HG02610 (cell line): ENCODE measurements at regions not wholly inside any gene's neighbourhood (a gene's known extent, or its start where the extent isn't known, plus 50 kb on each side); places are given as distances from the start of the nearest gene placed in this dataset.
"Not testable (repeated sequence)": the region's sequence is repeated elsewhere in the genome, so short reads cannot be mapped to it uniquely, and the experiment has no call there.

ENCODE experiments used
- ATAC-seq: cut with Tn5 transposase; IDR thresholded peaks from one replicate; pipeline ENCODE4 v1.9.1; 2021; ENCODE audit warnings: mild to moderate bottlenecking, moderate library complexity; ENCODE audit not compliant: unreplicated experiment

DNA sequence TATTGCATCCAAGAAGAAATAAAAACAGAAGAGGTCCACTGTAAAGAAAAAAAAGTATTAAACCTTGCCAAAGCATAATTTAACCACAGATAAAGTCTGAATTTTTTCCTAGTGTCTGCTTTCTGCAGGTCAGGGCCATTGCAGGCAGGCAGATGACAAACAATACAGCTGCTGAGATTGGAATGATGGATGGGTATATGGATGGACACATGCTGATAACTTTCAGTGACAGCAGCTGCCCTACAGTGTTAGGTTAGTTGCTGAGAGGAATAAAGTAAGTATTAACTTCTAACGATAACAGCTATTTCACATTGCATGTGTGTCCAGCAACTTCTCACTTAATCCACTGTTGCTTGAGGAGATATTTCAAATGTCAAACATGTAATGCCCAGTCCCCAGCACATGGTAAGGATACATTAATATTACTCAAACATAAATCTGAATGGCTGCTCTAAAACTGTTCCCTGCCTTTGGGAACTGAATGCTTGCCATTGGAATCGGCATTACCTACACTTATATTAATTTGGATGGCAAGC, 515.3 kb downstream of the RMST start:
- no peak for ATAC-seq

DNA sequence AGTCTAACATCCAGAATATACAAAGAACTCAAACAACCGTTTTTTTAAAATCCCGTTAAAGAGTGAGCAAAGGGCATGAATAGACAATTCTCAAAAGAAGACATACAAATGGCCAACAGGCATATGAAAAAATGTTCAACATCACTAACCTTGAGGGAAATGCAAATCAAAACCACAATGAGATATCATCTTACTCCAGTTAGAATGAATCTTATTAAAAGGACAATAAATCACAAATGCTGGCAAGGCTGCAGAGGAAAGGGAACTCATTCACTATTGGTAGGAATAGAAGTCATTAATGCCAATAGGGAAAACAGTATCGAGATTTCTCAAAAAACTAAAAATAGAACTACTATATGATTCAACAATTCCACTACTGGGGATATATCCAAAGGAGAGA, 520.1 kb downstream of the RMST start:
- no peak for ATAC-seq

DNA sequence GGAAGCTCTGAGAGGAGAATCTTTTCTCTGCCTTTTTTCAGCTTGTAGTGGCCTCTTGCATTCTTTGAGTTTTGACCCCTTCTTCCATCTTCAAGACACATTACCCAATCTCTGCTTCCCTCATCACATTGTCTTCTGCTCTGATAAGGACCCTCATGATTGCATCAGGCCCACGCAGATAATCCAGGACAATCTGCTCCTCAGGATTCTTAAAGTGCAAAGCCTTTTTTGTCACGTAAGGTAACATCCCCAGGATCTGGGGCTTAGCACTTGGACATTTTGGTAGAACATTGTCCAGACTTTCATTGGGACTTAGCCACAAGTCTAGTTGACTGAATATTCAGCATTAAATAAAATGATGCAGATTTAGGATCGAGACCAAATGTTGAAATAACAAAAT, 521.2 kb downstream of the RMST start:
- ATAC-seq, result no peak

DNA sequence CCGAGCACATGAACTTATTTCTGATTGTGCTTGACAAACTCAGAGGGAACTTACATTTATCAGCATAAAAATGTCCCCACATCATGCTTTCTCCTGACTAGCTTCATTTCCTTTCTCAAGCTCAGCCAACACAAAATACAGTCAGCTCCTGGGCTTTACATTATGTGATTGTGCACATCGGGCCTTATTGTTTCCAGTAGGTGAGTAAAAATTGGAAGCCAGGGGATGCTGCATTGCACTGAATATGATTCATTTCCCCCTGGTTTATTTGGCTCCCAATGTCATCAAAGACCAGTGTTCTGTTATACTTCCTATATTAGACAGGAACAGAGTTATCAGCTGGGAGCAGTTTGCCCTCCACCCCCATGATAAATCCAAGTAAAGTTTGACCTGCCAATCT, 521.8 kb downstream of the RMST start:
- no peak for ATAC-seq

DNA sequence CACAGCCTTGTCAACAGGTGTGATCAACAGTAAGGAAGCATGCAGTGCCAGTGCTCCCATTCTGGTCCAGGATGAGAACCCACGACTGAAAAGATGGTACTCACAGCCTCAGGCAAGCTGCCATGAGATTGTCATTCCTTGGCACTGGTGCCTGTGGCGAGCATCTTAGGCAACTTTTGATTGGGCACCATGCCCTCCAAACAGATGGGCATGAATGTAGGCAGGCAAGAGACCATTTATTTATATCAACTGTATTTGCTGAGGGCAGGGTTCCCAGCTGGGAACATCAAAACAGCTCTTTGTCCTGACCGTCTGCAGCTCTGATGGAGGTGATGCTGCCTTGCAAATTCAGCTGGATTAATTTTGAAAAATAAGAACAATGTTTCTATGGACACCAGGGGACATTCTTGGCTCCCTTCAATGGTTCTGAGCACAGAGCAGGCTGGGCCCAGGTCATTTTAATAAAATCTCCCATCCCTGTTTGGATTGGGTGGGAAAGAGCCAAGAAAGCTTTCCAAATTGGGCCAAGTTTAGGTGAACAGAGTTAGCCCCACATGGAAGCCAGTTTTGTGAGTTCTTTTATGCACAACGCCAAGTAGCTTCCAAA, 522.5 kb downstream of the RMST start:
- no peak for ATAC-seq

DNA sequence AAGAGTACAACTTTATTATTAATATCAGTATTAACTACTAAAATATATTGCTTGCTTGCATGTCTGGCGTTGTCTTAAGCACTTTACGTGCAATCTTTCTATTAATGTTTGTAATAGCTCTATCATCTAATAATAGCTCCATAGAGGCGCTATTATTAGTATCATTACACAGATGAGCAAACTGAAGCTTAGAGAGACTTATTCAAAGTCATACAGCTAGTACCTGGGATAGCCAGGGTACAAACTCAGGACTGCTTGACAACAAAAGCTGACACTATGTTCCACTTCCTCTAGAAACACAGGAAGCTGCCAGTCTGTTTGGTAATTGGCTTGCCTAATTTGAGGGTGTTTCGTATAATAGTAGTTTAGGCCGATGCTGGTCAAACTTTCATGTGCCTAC, 523.2 kb downstream of the RMST start:
- ATAC-seq, result no peak

DNA sequence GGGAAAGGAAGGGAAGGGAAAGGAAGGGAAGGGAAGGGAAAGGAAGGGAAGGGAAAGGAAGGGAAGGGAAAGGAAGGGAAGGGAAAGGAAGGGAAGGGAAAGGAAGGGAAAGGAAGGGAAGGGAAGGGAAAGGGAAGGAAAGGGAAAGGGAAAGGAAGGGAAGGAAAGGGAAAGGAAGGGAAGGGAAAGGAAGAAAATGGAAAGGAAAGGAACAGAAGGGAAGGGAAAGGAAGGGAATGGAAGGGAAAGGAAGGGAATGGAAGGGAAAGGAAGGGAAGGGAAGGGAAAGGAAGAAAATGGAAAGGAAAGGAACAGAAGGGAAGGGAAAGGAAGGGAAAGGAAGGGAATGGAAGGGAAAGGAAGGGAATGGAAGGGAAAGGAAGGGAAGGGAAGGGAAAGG, 526.0 kb downstream of the RMST start:
- ATAC-seq, result not testable (repeated sequence)

DNA sequence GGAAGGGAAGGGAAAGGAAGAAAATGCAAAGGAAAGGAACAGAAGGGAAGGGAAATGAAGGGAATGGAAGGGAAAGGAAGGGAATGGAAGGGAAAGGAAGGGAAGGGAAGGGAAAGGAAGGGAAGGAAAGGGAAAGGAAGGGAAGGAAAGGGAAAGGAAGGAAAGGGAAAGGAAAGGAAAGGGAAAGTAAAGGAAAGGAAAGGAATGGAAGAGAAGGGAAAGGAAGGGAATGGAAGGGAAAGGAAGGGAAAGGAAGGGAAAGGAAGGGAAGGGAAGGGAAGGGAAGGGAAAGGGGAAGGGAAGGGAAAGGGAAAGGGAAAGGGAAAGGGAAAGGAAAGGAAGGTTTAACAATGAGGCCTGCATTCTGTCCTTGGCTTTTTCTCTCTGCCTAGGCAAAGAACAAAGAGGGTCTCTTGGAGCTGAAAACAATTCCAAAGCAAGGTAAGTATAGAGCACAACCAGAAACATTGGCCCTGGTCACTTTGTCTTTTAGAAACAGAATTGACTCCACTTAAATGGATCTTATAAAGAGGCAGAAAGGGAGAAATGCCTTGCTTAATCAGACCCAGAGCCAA, 525.9 kb upstream of the TMPO start:
- ATAC-seq, result no peak

DNA sequence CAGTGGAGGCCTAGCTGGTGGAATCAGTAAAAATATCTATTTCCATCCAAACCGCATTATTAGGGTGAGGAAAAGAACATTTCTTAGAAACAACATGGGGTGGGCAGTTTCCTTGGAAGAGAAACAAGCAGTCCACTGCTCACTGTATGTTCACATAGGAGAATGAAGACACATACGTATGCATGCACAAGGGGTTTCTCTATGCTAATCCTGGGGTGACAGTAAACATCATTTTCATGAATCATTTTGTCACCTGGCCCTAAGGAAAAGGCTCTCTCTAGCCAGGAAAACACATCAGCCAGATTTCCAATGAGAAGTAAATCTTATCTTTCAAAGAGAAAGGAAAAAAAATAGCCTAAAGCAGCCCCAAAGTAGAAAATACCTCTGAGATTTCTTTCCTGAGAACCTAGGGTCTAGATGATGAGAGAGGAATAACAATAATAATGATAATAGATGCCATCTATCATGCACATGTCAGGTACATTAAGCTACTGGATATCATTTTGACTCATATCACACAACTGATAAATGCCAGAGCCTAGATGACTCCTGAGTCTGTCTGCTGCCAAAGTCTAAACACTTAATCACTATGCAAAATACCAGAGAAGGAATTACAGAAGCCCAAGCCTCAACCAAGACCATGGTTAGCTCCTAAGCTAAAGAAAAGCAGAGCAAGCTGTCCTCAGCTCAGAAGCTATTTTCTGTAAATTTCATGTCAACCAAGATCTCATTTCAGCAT, 520.5 kb upstream of the TMPO start:
- ATAC-seq, result no peak

DNA sequence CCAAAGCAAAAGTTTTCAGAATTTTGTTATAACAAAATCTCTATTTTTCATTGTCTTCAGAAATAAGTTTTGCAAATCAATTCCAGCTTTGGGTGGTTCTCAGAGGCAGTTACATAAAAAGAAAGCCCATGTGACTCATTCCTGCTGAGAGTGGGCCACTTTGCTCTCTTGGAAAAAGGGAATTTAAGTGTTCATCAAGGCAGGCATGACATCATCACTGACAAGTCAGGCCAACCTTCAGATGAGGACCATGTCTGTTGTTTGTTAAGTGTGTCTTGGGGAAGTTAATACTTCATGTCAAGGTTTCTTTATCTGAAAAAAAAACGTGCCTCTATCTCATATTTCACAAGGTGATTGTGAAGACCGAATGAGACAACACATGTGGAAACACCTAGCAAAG, 519.8 kb upstream of the TMPO start:
- no peak for ATAC-seq

DNA sequence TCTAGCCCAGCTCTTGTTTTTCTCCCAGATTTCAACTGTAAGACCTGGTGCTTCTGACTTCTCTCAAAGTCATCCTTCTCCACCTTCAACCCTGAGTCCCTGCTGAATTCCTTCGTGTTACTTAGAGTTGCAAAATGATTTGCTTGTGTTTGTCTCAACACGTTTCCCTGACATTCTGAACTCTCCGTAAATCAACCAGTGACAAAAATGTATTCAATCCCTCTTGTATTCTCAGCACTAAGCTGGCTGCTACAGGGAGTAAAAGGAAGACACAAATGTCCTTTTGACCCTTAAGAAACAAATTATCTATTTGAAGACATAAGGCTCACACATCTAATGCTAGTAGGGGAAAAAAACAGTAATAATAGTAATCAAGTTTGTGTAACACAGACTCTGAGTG, 514.0 kb upstream of the TMPO start:
- ATAC-seq, result no peak

DNA sequence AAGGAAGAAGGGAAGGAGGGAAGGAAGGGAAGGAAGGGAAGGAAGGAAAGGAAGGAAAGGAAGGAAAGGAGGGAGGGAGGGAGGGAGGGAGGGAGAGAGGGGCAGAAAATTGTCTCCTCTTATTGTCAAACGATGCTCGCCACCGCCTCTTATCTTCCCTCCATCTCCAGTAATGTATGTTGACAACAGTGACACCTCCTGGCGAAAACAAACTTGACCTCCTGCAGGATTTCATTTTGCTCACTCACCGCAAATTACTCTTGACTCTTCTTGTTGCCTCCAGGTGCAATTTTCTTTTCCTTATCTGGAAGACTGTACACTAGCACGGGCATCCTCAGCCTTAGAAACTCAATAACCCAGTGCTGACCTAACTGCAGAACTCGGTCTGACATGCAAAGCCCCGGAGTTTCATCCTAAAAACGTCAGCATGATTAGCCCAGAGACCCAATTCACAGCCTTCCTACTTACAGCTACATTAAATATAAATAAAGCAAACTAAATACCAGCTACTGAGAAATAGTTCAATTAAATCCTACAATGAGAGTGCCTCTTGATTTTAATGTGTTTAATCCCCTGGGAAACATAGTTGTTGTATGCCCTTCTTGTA, 512.4 kb upstream of the TMPO start:
- no peak for ATAC-seq

DNA sequence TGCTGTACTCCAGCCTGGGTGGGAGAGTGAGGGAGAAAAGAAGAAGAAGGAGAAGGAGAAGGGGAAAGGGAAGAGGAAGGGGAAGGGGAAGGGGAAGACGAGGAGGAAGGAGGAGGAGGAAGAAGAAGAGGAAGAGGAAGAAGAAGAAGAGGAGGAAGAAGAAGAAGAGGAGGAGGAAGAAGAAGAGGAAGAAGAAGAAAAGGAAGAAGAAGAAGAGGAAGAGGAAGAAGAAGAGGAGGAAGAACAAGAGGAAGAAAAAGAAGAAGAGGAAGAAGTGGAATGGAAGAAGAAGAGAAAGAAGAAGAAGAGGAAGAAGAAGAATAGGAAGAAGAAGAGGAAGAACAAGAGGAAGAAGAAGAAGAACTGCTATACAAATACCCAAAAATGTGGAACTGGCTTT, 507.4 kb upstream of the TMPO start:
- no peak for ATAC-seq

DNA sequence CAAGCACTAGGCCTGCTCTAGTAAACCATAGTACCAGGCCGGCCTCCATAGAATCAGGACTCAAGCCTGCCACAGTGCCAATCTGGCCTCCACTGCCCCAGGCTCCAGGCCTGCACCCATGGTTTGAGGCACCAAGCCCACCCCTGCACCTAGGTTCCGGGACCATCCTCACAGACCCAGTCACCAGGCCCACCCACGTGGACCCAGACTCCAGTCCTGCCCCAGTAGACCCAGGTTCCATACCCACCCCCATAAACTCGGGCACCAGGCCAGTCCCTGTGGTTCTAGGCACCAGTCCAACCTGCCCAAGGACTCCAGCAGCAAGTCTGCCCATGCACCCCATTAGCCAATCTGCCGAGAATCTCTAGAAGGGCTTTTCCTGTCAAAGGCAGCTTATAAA, 501.8 kb upstream of the TMPO start:
- ATAC-seq, result no peak

DNA sequence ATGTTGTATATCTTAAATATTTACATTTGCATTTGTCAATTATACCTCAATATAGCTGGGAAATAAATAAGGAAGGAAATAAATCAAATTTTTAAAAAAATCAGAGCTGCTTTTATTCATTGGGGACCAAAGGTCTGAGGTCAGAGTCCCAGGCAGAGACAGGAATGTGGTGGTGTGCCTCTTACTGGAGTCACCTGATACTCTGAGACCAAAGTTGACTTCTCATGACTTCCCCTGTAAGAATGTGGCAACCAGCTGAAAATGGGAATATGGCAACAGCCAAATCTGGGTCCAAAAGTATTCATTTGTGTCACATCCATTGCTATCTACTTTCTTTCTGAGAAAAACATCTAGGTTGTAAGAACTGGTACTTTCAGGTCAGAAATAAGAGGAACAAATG, 496.6 kb upstream of the TMPO start:
- ATAC-seq, result no peak

DNA sequence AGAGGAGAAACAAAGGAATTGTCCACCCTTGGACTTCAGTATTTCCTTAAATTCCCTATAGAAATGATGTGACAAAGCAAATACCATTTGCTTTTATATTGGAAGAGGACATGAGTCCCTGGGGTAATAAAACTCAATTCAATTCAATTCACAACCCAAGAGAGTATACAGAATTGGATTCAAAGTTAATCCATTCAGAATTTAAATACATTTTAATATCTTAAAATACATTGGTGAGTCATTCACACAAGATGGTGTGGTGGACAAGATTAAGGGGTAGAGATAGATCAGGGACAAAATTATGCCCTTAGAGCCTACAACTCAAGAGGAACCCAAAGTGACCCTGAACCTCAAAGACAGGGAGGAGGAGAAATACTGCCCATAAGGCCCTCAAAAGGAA, 495.0 kb upstream of the TMPO start:
- ATAC-seq, result no peak

DNA sequence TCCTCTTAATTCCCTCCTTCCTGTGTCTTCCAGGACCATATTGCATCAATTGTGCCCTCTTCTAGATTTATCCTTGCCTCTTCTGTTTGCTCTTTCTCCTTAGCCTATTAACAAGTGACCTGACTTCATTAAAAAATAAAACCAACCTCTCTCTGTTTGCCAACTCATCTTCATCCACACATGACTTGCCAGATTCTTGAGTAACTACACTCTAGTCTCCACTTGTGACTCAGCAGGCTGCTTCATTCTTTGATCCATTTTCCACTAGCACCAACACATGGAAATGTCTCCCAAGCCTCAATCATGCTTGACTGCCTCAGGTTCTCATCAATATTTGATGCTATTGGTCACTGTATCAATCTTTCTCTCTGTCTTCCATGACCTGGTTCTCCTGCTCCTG, 492.4 kb upstream of the TMPO start:
- ATAC-seq, result no peak

DNA sequence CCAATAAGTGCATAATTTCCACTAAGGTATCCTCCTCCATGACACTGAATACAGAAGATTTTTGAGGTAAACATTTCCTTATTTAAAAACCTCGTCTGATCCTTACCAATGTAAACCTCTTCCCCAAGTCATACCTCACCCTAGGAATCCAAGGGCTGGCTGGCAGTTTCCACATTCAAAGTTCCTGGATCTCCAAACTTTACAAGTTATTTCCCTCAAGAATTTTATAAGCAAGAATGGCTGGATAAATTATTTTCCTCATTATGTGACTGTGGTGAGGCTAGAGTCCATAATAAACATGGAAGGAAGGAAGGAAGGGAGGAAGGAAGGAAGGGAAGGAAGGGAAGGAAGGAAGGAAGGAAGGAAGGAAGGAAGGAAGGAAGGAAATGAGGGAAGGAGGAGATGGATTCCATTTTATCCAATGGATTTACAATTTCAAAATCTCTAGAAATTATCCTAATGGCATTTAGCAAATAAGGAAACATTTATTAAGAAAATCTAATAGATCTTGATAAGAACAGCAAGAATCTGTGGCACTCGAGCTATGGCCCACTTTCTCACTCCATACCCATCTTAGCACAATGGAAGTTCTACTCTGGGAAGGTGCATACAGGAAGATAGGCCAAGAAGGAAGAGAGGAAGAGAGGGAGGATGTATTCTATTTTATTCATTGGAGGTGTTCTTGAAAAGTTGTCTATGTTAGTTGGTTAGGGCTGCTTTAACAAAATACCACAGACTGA, 477.8 kb upstream of the TMPO start:
- ATAC-seq, result no peak

DNA sequence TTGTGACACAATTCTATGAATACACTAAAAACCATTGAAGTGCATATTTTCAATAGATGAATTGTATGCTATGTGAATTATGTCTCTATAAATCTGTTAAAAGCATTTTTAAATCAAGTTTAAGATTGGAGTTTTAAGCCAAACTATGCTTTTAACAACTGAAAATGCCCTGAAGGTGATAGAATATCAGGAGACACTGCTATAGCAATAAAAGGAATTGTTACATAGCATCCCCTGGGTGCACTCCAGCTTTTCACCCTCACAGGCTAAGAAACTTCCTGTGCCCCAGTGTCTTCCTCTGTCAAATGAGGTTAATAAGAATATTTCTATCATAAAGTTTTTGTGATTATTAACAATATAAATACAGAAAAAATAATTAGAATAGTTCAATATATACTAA, 472.7 kb upstream of the TMPO start:
- ATAC-seq, result no peak

DNA sequence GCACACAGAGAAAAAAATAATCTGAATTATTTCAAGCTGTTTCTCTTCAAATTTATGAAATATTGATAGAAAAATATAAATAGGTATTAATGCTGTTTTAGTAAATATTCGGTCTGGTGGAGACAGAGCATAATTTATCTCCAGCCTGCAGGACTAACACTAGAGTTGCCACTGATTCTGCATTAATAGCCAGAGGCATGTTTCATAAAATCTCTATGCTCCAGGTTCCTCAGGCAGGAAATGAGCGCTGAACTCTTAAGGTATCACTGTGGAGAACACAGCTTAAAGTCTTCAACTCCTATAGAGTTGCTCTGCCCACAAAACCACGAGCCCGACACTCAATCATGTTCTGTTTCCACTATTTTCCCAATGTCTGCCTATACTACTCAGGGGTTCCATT, 470.0 kb upstream of the TMPO start:
- no peak for ATAC-seq

DNA sequence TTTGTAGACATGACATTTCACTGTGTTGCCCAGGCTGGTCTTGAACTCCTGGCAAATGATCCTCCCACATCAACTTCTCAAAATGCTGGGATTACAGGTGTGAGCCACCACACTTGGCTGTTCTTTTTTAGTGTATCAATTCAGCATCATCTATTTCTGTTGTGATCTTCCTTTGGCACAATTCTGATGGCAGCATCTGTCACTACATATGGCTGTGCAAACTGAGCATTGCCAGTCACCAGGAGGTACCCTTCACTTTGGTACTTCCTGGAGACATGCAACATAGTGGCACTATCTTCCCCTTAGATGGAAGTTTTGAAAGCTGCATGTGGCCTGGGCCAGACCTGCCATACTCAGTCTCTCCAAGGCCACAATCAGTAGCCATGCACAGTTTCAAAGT, 467.1 kb upstream of the TMPO start:
- no peak for ATAC-seq
